H1 (cell line): ENCODE measurements at regions not wholly inside any gene's neighbourhood (a gene's known extent, or its start where the extent isn't known, plus 50 kb on each side); places are given as distances from the start of the nearest gene placed in this dataset.

Source experiments
- CTCF ChIA-PET: fragments of 300-600 bp; sonication (Branson Sonifier 250); formaldehyde crosslinking; loops from one replicate; lab custom pipeline; 2021; ENCODE audit not compliant: partially characterized antibody; lab: Charles Lee
- POLR2A ChIA-PET: fragments of 300-600 bp; sonication (Branson Sonifier 250); formaldehyde crosslinking; loops from one replicate; lab custom pipeline; 2021; ENCODE audit warnings: inconsistent platforms; ENCODE audit not compliant: partially characterized antibody; lab: Charles Lee
- DNase-seq, 2 experiments: peaks; one replicate each; pipeline versions ENCODE4 v3.0.0 to v3.0.0-alpha.2; 2010 to 2022; ENCODE audit warnings: low spot score in 2 of 2, low read depth in 1 of 2, mixed read lengths in 1 of 2
- FAIRE-seq: peaks from 2 replicates; lab custom pipeline; 2011; peaks lifted over from hg19 to GRCh38; lab: Jason Lieb, UNC
- H2AFZ ChIP-seq: 2 replicates; pipeline ENCODE4 v1.8.1; 2012; ENCODE audit warnings: low read length, inconsistent platforms
- H2AK5ac ChIP-seq: 2 replicates; pipeline ENCODE4 v1.6.1; 2013; ENCODE audit warnings: low read depth, low read length
- H2BK120ac ChIP-seq: replicated peaks from 2 replicates; pipeline ENCODE3; 2013; ENCODE audit warnings: low read depth, low read length, inconsistent platforms
- H2BK12ac ChIP-seq: 2 replicates; pipeline ENCODE4 v1.6.1; 2013; ENCODE audit warnings: low read depth, low read length
- H2BK15ac ChIP-seq: 2 replicates; pipeline ENCODE4 v1.6.1; 2013; ENCODE audit warnings: low read length
- H2BK20ac ChIP-seq: 2 replicates; pipeline ENCODE4 v1.6.1; 2013; ENCODE audit warnings: low read length
- H2BK5ac ChIP-seq: 2 replicates; pipeline ENCODE4 v1.6.1; 2013; ENCODE audit warnings: low read depth, low read length
- H3K14ac ChIP-seq: 2 replicates; pipeline ENCODE4 v1.6.1; 2013; ENCODE audit warnings: inconsistent platforms; ENCODE audit not compliant: insufficient read length
- H3K18ac ChIP-seq: 2 replicates; pipeline ENCODE4 v1.6.1; 2013; ENCODE audit warnings: low read length; ENCODE audit errors: extremely low read depth
- H3K23ac ChIP-seq: 2 replicates; pipeline ENCODE4 v1.6.1; 2013; ENCODE audit warnings: inconsistent platforms; ENCODE audit not compliant: insufficient read length
- H3K23me2 ChIP-seq: 2 replicates; pipeline ENCODE4 v1.6.1; 2013; ENCODE audit warnings: low read depth, low read length
- H3K27ac ChIP-seq: 2 replicates; pipeline ENCODE4 v1.6.1; 2011; ENCODE audit warnings: low read depth, low read length, inconsistent platforms
- H3K27me3 ChIP-seq, 4 experiments: replicated peaks in 1 of 4; 1 replicate in 1 of 4; 2 replicates in 3 of 4; pipeline versions ENCODE4 v1.6.1 to v1.8.1; 2011 to 2013; ENCODE audit warnings: low read length in 3 of 4, mild to moderate bottlenecking in 3 of 4, inconsistent platforms in 2 of 4, mixed read lengths in 2 of 4, moderate library complexity in 1 of 4; ENCODE audit not compliant: control insufficient read depth in 3 of 4, insufficient read depth in 3 of 4; ENCODE audit errors: extremely low read depth in 1 of 4
- H3K36me3 ChIP-seq, 4 experiments: 2 replicates each; pipeline versions ENCODE4 v1.6.1 to v1.8.1; 2011 to 2013; ENCODE audit warnings: mild to moderate bottlenecking in 4 of 4, low read length in 3 of 4, moderate library complexity in 2 of 4, control low read depth in 1 of 4, inconsistent platforms in 1 of 4; ENCODE audit not compliant: insufficient read depth in 4 of 4, control insufficient read depth in 2 of 4
- H3K4ac ChIP-seq: replicated peaks from 2 replicates; pipeline ENCODE3; 2013; ENCODE audit warnings: low read length, low read depth, mixed read lengths, inconsistent platforms; ENCODE audit not compliant: insufficient read length
- H3K4me1 ChIP-seq, 4 experiments: replicated peaks in 1 of 4; 1 replicate in 1 of 4; 2 replicates in 3 of 4; pipeline versions ENCODE4 v1.6.1 to v1.8.1; 2011 to 2013; ENCODE audit warnings: low read length in 3 of 4, inconsistent platforms in 2 of 4, mixed read lengths in 1 of 4; ENCODE audit not compliant: insufficient read depth in 4 of 4, control insufficient read depth in 3 of 4
- H3K4me2 ChIP-seq, 2 experiments: 2 replicates each; pipeline versions ENCODE4 v1.6.1 to v1.8.1; 2011 to 2013; ENCODE audit warnings: low read depth in 2 of 2, low read length in 2 of 2, control low read depth in 1 of 2, inconsistent platforms in 1 of 2, mild to moderate bottlenecking in 1 of 2; ENCODE audit not compliant: insufficient read depth in 1 of 2
- H3K4me3 ChIP-seq, 4 experiments: fragments of 200-600, 300-600 bp in 1 of 4; sonication (generic), shearing (Covaris generic), sonication (Bioruptor Twin) in 1 of 4; 2 replicates each; pipeline versions ENCODE4 v1.5.1 to v1.8.1; 2011 to 2016; ENCODE audit warnings: low read length in 4 of 4, low read depth in 3 of 4, control low read depth in 2 of 4, inconsistent platforms in 2 of 4, mild to moderate bottlenecking in 2 of 4, mixed read lengths in 1 of 4, moderate library complexity in 1 of 4; ENCODE audit not compliant: insufficient read depth in 2 of 4; ENCODE audit errors: extremely low read depth in 1 of 4
- H3K56ac ChIP-seq: replicated peaks from 2 replicates; pipeline ENCODE3; 2013; ENCODE audit warnings: low read depth, mild to moderate bottlenecking, mixed read lengths, low read length, inconsistent platforms; ENCODE audit not compliant: insufficient read length
- H3K79me1 ChIP-seq: 2 replicates; pipeline ENCODE4 v1.6.1; 2013; ENCODE audit warnings: low read depth, low read length, control low read depth
- H3K79me2 ChIP-seq, 2 experiments: 2 replicates each; pipeline versions ENCODE4 v1.6.1 to v1.8.1; 2012 to 2013; ENCODE audit warnings: low read length in 2 of 2, mild to moderate bottlenecking in 2 of 2, inconsistent platforms in 1 of 2; ENCODE audit not compliant: insufficient read depth in 2 of 2, control insufficient read depth in 1 of 2
- H3K9ac ChIP-seq, 4 experiments: replicated peaks in 1 of 4; 1 replicate in 1 of 4; 2 replicates in 3 of 4; pipeline versions ENCODE4 v1.6.1 to v1.8.1; 2011 to 2013; ENCODE audit warnings: low read depth in 3 of 4, low read length in 3 of 4, control low read depth in 2 of 4, mild to moderate bottlenecking in 2 of 4, moderate library complexity in 2 of 4, inconsistent platforms in 1 of 4; ENCODE audit errors: extremely low read depth in 1 of 4
- H3K9me3 ChIP-seq, 2 experiments: 2 replicates each; pipeline versions ENCODE4 v1.6.1 to v1.8.1; 2012 to 2013; ENCODE audit warnings: mild to moderate bottlenecking in 2 of 2, moderate library complexity in 2 of 2, control low read depth in 1 of 2, inconsistent platforms in 1 of 2, low read depth in 1 of 2, low read length in 1 of 2, mixed read lengths in 1 of 2; ENCODE audit not compliant: insufficient read depth in 2 of 2
- H4K20me1 ChIP-seq, 2 experiments: replicated peaks in 1 of 2; 2 replicates each; pipeline versions ENCODE3 to v1.8.1; 2011 to 2013; ENCODE audit warnings: inconsistent platforms in 2 of 2, low read length in 2 of 2, mild to moderate bottlenecking in 1 of 2; ENCODE audit not compliant: insufficient read depth in 2 of 2, control insufficient read depth in 1 of 2
- H4K5ac ChIP-seq: 2 replicates; pipeline ENCODE4 v1.6.1; 2013; ENCODE audit warnings: low read length, low read depth, mixed read lengths, inconsistent platforms; ENCODE audit not compliant: insufficient read length
- H4K8ac ChIP-seq: 2 replicates; pipeline ENCODE4 v1.8.0; 2013; ENCODE audit warnings: mild to moderate bottlenecking, moderate library complexity, low read length, inconsistent platforms; ENCODE audit not compliant: insufficient read depth; ENCODE audit errors: extremely low read depth
- H4K91ac ChIP-seq: replicated peaks from 2 replicates; pipeline ENCODE3; 2013; ENCODE audit warnings: low read length, mixed read lengths, inconsistent platforms; ENCODE audit not compliant: insufficient read length
- CTCF ChIP-seq, 3 experiments: IDR thresholded peaks; 1 replicate in 2 of 3; 2 replicates in 1 of 3; pipeline versions ENCODE4 v1.5.1 to v1.6.1; 2011; ENCODE audit warnings: low read length in 3 of 3, mild to moderate bottlenecking in 3 of 3, inconsistent platforms in 2 of 3, low read depth in 1 of 3, moderate library complexity in 1 of 3; ENCODE audit not compliant: insufficient read depth in 1 of 3; ENCODE audit errors: control extremely low read depth in 1 of 3
- EP300 ChIP-seq, 2 experiments: IDR thresholded peaks; 1 replicate in 1 of 2; 2 replicates in 1 of 2; pipeline ENCODE4 v1.6.1; 2011 to 2012; ENCODE audit warnings: low read depth in 2 of 2, low read length in 2 of 2, mild to moderate bottlenecking in 2 of 2, borderline replicate concordance in 1 of 2, inconsistent platforms in 1 of 2, moderate library complexity in 1 of 2
- JUND ChIP-seq: IDR thresholded peaks from 2 replicates; pipeline ENCODE4 v1.6.1; 2011; ENCODE audit warnings: mild to moderate bottlenecking, improper control_type of control experiment, low read length
- RFX5 ChIP-seq: IDR thresholded peaks from 2 replicates; pipeline ENCODE4 v1.6.1; 2011; ENCODE audit warnings: low read depth, low read length, improper control_type of control experiment, borderline replicate concordance
- RXRA ChIP-seq: IDR thresholded peaks from 2 replicates; pipeline ENCODE4 v1.6.1; 2011; ENCODE audit warnings: low read depth, mild to moderate bottlenecking, low read length, moderate library complexity; ENCODE audit not compliant: insufficient read depth
- SAP30 ChIP-seq: fragments of 300-600 bp; sonication (generic); IDR thresholded peaks from 2 replicates; pipeline ENCODE4 v1.7.1; 2012; ENCODE audit warnings: low read length, moderate library complexity, mild to moderate bottlenecking, inconsistent platforms; ENCODE audit not compliant: insufficient read depth, insufficient replicate concordance
- WGBS, 2 experiments: shearing (Covaris generic) in 1 of 2; methylation state at CpG; one replicate each; pipeline versions ENCODE4 v1.1.6 to v1.1.7; 2013 to 2015; ENCODE audit warnings: low lambda C conversion rate in 2 of 2, mixed read lengths in 2 of 2, inconsistent platforms in 1 of 2, low coverage in 1 of 2, missing lambda C conversion rate in 1 of 2; ENCODE audit not compliant: insufficient replicate concordance in 2 of 2, insufficient coverage in 1 of 2, insufficient read length in 1 of 2; ENCODE audit errors: extremely low coverage in 1 of 2, missing lambda C conversion rate in 1 of 2; 5-methylcytosine and 5-hydroxymethylcytosine counted together

- no peak for DNase-seq
- no peak overlapping the region for H3K4ac ChIP-seq
- no peak overlapping the region for H3K18ac ChIP-seq
- H2BK12ac ChIP-seq: no peak overlapping the region
- H2AFZ ChIP-seq: no peak overlapping the region
- no peaks in the 10 kb centered on the region for H4K20me1 ChIP-seq
- no peak overlapping the region for H4K5ac ChIP-seq
- no peak overlapping the region for H2BK5ac ChIP-seq
- FAIRE-seq: no peak
- H3K79me1 ChIP-seq: no peaks in the 10 kb centered on the region
- no peaks in the 10 kb centered on the region for H3K23me2 ChIP-seq
- H3K27me3 ChIP-seq: no peaks in the 10 kb centered on the region
- no peak overlapping the region for H4K91ac ChIP-seq
- H2BK120ac ChIP-seq: no peak overlapping the region
- no peaks in the 10 kb centered on the region for H3K36me3 ChIP-seq
- H4K8ac ChIP-seq: no peak overlapping the region
- H3K14ac ChIP-seq: no peak overlapping the region
- H3K4me3 ChIP-seq: no peak overlapping the region
- H2BK15ac ChIP-seq: no peak overlapping the region
- no peak overlapping the region for H3K9ac ChIP-seq
- ChIA-PET CTCF (no interaction called here), POLR2A (no interaction called here)
- H3K56ac ChIP-seq: no peak overlapping the region
- H2AK5ac ChIP-seq: no peak overlapping the region
- no peak overlapping the region for H2BK20ac ChIP-seq
- no peaks in the 10 kb centered on the region for H3K79me2 ChIP-seq
- 90% methylated on average over 5 of the region's 5 CpGs; no CpG with 5 or more reads in 1 of the 2 experiments for WGBS, 2 experiments
- no peaks in the 10 kb centered on the region for H3K9me3 ChIP-seq
- no peak overlapping the region for H3K4me2 ChIP-seq
- H3K4me1 ChIP-seq: no peaks in the 10 kb centered on the region
- no peak overlapping the region for H3K23ac ChIP-seq
- no peak overlapping the region for H3K27ac ChIP-seq
- TF ChIP-seq EP300 (IDR thresholded peaks at IDR 0.05; ENCODE audit: borderline replicate concordance in 1 of 2, low read depth in 2 of 2, low read length in 2 of 2): no peak
- TF ChIP-seq RXRA: no peak
- TF ChIP-seq JUND: no peak
- no peak for TF ChIP-seq SAP30
- no peak for TF ChIP-seq CTCF (IDR thresholded peaks at IDR 0.05; ENCODE audit: control extremely low read depth in 1 of 3, insufficient read depth in 1 of 3, low read depth in 1 of 3, low read length in 3 of 3)
- no peak for TF ChIP-seq RFX5
These were observed 184.5 kb upstream of the SOX21 start for GRCh38 chr13:94896719-94897317.
